ENCODE measurements at regions not wholly inside any gene's neighbourhood (a gene's known extent, or its start where the extent isn't known, plus 50 kb on each side); places are given as distances from the start of the nearest gene placed in this dataset.

DNA sequence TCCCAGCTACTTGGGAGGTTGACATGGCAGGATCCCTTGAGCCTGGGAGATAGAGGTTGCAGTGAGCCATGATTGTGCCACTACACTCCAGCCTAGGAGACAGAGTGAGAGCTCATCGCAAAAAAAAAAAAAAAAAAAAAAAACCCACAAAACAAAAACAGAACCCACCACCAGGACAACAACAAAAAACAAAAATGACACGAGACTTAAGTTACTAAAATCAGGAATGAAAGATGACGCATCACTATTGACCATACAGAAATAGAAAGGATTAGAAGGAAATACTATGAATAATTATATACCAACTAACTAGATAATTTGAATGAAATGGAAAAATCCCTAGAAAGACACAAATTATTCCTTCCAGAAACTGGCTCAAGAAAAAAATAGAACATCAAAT is 432.4 kb upstream of the PMFBP1 start:
- no peaks in the 10 kb centered on the region for H3K4me1 ChIP-seq (ENCODE audit: control insufficient read depth, insufficient read depth, low read length)
- intact Hi-C loops (cut with micrococcal nuclease), result no loop called here
- no peaks in the 10 kb centered on the region for H3K27me3 ChIP-seq (ENCODE audit: control insufficient read depth, insufficient read depth, low read length)
- Mint-ChIP-seq H3K27me3 (ENCODE audit: low read depth in 2 of 2) (no peaks in the 10 kb centered on the region), H3K4me1 (no peaks in the 10 kb centered on the region), H3K9me3 (no peaks in the 10 kb centered on the region), H3K36me3 (no peaks in the 10 kb centered on the region), H3K4me3 (no peak overlapping the region), H3K27ac (no peak overlapping the region)
- DNase-seq (no peak), ATAC-seq (no peak)
- H3K9me3 ChIP-seq (ENCODE audit: control insufficient read depth, insufficient read depth, low read length), result no peaks in the 10 kb centered on the region
- H3K36me3 ChIP-seq (ENCODE audit: control insufficient read depth, insufficient read depth, low read length), result no peaks in the 10 kb centered on the region
- H3K27ac ChIP-seq (ENCODE audit: low read length), result no peak overlapping the region
- no CpG with 5 or more reads among the region's 3 CpGs for WGBS (ENCODE audit: insufficient coverage)
- TF ChIP-seq, protein P1, sequence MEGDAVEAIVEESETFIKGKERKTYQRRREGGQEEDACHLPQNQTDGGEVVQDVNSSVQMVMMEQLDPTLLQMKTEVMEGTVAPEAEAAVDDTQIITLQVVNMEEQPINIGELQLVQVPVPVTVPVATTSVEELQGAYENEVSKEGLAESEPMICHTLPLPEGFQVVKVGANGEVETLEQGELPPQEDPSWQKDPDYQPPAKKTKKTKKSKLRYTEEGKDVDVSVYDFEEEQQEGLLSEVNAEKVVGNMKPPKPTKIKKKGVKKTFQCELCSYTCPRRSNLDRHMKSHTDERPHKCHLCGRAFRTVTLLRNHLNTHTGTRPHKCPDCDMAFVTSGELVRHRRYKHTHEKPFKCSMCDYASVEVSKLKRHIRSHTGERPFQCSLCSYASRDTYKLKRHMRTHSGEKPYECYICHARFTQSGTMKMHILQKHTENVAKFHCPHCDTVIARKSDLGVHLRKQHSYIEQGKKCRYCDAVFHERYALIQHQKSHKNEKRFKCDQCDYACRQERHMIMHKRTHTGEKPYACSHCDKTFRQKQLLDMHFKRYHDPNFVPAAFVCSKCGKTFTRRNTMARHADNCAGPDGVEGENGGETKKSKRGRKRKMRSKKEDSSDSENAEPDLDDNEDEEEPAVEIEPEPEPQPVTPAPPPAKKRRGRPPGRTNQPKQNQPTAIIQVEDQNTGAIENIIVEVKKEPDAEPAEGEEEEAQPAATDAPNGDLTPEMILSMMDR (IDR thresholded peaks at IDR 0.05), result no peak
- H3K4me3 ChIP-seq (ENCODE audit: low read length), result no peak overlapping the region

DNA sequence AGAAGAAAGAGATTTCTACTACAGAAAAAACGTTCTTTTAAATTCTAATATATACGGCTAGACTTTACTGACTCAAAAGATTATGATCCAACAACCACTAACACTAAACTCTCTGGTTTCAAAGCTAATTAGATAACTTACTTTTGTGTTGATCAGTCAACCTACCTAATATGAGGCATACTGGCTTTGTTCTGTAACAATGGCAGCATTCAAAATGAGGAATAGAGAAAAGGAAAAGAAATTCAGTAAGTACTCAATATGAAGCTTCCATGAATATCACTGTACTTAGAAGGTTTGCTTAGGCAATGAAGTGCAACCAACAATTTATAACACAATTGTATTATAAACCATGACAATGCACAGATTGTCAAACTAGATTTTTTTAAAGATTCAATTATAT is 430.5 kb upstream of the PMFBP1 start:
- Mint-ChIP-seq H3K27ac (no peak overlapping the region), H3K36me3 (no peaks in the 10 kb centered on the region), H3K4me1 (no peaks in the 10 kb centered on the region), H3K4me3 (no peak overlapping the region), H3K27me3 (ENCODE audit: low read depth in 2 of 2) (no peaks in the 10 kb centered on the region), H3K9me3 (no peaks in the 10 kb centered on the region)
- intact Hi-C loops (cut with micrococcal nuclease), result no loop called here
- TF ChIP-seq, protein P1 (IDR thresholded peaks at IDR 0.05), result no peak
- ATAC-seq (no peak), DNase-seq (no peak)
- Histone ChIP-seq H3K27me3 (ENCODE audit: control insufficient read depth, insufficient read depth, low read length) (no peaks in the 10 kb centered on the region), H3K4me1 (ENCODE audit: control insufficient read depth, insufficient read depth, low read length) (no peaks in the 10 kb centered on the region), H3K4me3 (ENCODE audit: low read length) (no peak overlapping the region), H3K27ac (ENCODE audit: low read length) (no peak overlapping the region), H3K36me3 (ENCODE audit: control insufficient read depth, insufficient read depth, low read length) (no peaks in the 10 kb centered on the region), H3K9me3 (ENCODE audit: control insufficient read depth, insufficient read depth, low read length) (no peaks in the 10 kb centered on the region)
- 94% methylated on average over 2 of the region's 2 CpGs for WGBS (ENCODE audit: insufficient coverage)

DNA sequence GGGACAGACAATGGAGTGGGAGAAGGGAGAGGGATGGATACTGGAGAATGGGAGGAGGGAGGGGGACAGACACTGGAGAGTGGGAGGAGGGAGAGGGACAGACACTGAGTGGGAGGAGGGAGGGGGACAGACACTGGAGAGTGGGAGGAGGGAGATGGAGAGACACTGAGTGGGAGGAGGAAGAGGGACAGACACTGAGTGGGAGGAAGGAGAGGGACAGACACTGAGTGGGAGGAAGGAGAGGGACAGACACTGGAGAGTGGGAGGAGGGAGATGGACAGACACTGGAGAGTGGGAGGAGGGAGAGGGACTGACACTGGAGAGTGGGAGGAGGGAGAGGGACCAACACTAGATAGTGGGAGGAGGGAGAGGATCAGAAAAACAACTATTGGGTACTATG is 426.7 kb upstream of the PMFBP1 start:
- Histone ChIP-seq H3K9me3 (ENCODE audit: control insufficient read depth, insufficient read depth, low read length) (no peaks in the 10 kb centered on the region), H3K27ac (ENCODE audit: low read length) (no peak overlapping the region), H3K4me3 (ENCODE audit: low read length) (no peak overlapping the region), H3K27me3 (ENCODE audit: control insufficient read depth, insufficient read depth, low read length) (no peaks in the 10 kb centered on the region), H3K4me1 (ENCODE audit: control insufficient read depth, insufficient read depth, low read length) (no peaks in the 10 kb centered on the region), H3K36me3 (ENCODE audit: control insufficient read depth, insufficient read depth, low read length) (no peaks in the 10 kb centered on the region)
- Mint-ChIP-seq H3K9me3 (no peaks in the 10 kb centered on the region), H3K4me3 (no peak overlapping the region), H3K27ac (no peak overlapping the region), H3K36me3 (no peaks in the 10 kb centered on the region), H3K4me1 (no peaks in the 10 kb centered on the region), H3K27me3 (ENCODE audit: low read depth in 2 of 2) (no peaks in the 10 kb centered on the region)
- intact Hi-C loops (cut with micrococcal nuclease), result no loop called here
- DNase-seq (no peak), ATAC-seq (no peak)
- TF ChIP-seq, protein P1 (IDR thresholded peaks at IDR 0.05), result no peak

DNA sequence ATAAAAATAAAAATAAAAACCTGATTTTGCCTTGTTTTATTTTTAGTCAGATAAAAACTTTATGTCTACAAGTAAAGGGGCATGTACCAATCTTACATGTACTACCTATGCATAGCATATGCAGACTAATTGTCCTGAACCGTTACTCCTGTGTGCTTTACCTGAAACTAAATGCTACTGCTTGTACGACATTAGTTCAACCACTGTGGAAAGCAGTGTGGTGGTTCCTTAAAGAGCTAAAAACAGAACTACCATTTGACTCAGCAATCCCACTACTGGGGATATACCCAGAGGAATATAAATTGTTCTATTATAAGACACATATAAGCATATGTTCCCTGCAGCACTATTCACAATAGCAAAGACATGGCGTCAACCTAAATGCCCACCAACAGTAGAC is 426.0 kb upstream of the PMFBP1 start:
- Mint-ChIP-seq H3K4me3 (no peak overlapping the region), H3K9me3 (no peaks in the 10 kb centered on the region), H3K4me1 (no peaks in the 10 kb centered on the region), H3K36me3 (no peaks in the 10 kb centered on the region), H3K27ac (no peak overlapping the region), H3K27me3 (ENCODE audit: low read depth in 2 of 2) (no peaks in the 10 kb centered on the region)
- no peak for ATAC-seq
- Histone ChIP-seq H3K27me3 (ENCODE audit: control insufficient read depth, insufficient read depth, low read length) (no peaks in the 10 kb centered on the region), H3K4me1 (ENCODE audit: control insufficient read depth, insufficient read depth, low read length) (no peaks in the 10 kb centered on the region), H3K27ac (ENCODE audit: low read length) (no peak overlapping the region), H3K4me3 (ENCODE audit: low read length) (no peak overlapping the region), H3K9me3 (ENCODE audit: control insufficient read depth, insufficient read depth, low read length) (no peaks in the 10 kb centered on the region), H3K36me3 (ENCODE audit: control insufficient read depth, insufficient read depth, low read length) (no peaks in the 10 kb centered on the region)
- TF ChIP-seq, protein P1 (IDR thresholded peaks at IDR 0.05), result no peak
- intact Hi-C loops (cut with micrococcal nuclease), result no loop called here
- 86% methylated on average over 3 of the region's 3 CpGs for WGBS (ENCODE audit: insufficient coverage)
- DNase-seq, result no peak
